ENCODE measurements at regions not wholly inside any gene's neighbourhood (a gene's known extent, or its start where the extent isn't known, plus 50 kb on each side); places are given as distances from the start of the nearest gene placed in this dataset.

DNA sequence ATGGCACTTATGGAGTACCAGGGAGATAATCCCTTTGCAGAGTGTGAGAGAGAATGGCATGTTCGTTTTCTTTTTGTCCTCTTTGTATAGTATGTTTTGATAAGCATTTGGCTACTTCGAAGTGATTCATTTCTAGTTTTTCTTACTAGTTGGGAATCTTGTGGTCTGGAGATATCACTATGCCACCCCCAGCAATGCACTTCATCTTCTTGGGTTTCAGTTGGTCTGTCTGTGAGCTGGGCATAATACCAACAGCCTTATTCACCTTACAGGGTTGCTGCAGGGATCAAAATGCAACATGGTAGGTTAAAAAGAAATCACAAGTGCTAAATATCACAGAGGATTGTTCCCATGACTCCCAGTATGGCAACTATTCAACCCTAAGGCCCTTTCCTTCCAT lies 387.8 kb upstream of the CADM1 start:
- intact Hi-C loops (cut with DNase I; ENCODE audit: low total_unique reads) = no loop called here
- no peak for ATAC-seq
- no peaks in the 10 kb centered on the region for H3K36me3 ChIP-seq
- no peaks in the 10 kb centered on the region for H3K27me3 ChIP-seq
- in situ Hi-C loops (cut with MboI; ENCODE audit: low sequenced_read_pairs in 4 of 4) = no loop called here
- no peak overlapping the region for H3K27ac ChIP-seq
- no peaks in the 10 kb centered on the region for H3K4me1 ChIP-seq
- no peak for TF ChIP-seq POLR2A (IDR thresholded peaks at IDR 0.05)
- TF ChIP-seq, protein P1, sequence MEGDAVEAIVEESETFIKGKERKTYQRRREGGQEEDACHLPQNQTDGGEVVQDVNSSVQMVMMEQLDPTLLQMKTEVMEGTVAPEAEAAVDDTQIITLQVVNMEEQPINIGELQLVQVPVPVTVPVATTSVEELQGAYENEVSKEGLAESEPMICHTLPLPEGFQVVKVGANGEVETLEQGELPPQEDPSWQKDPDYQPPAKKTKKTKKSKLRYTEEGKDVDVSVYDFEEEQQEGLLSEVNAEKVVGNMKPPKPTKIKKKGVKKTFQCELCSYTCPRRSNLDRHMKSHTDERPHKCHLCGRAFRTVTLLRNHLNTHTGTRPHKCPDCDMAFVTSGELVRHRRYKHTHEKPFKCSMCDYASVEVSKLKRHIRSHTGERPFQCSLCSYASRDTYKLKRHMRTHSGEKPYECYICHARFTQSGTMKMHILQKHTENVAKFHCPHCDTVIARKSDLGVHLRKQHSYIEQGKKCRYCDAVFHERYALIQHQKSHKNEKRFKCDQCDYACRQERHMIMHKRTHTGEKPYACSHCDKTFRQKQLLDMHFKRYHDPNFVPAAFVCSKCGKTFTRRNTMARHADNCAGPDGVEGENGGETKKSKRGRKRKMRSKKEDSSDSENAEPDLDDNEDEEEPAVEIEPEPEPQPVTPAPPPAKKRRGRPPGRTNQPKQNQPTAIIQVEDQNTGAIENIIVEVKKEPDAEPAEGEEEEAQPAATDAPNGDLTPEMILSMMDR (IDR thresholded peaks at IDR 0.05 in 4 of 5, conservative IDR thresholded peaks at IDR 0.05 in 1 of 5) = no peak
- H3K4me3 ChIP-seq = no peak overlapping the region
- no peak for DNase-seq
- no peaks in the 10 kb centered on the region for H3K9me3 ChIP-seq

DNA sequence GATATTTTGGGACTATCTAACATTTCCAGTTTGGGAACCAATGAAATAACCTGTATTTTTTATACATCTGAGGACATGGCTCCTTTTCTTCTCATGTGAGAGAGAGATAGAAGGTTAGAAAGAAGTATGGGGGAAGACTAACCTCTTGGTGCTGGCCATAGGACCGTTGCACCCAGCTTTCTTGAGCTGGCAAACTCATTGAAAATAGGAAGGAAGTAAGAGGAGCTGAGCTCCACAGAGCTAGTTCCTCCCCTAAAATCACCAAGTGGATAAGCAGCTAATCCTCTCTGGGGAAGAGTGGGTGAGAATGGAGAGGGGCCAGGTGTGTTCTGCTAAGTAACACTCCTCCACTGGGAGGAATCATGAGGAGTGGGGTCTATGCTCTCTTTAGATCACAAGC lies 387.4 kb upstream of the CADM1 start:
- ATAC-seq (no peak), DNase-seq (no peak)
- no peaks in the 10 kb centered on the region for H3K36me3 ChIP-seq
- TF ChIP-seq POLR2A (IDR thresholded peaks at IDR 0.05) = no peak
- TF ChIP-seq, protein P1 (IDR thresholded peaks at IDR 0.05 in 4 of 5, conservative IDR thresholded peaks at IDR 0.05 in 1 of 5) = no peak
- intact Hi-C loops (cut with DNase I; ENCODE audit: low total_unique reads) (no loop called here), in situ Hi-C loops (cut with MboI; ENCODE audit: low sequenced_read_pairs in 4 of 4) (no loop called here)
- H3K27me3 ChIP-seq = no peaks in the 10 kb centered on the region
- H3K9me3 ChIP-seq = no peaks in the 10 kb centered on the region
- no peak overlapping the region for H3K27ac ChIP-seq
- no peaks in the 10 kb centered on the region for H3K4me1 ChIP-seq
- H3K4me3 ChIP-seq = no peak overlapping the region

DNA sequence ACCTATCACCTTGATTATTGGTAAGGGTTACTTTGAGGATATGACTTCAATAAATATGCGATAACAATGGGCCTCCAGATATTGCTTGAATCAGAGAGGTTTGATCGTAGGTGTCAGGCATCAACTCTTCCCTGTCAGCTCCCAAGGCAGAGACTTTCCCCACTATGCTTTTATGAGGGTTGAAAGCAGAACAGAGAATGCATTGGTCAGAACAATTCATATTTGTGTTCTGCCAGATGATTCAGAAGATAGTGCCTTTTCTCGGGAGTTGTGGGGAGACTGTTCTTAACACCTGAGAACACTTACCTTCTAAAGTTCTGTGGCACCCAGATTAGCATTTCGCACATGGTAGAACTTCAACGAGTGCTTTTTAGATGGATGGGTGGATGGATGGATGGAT lies 386.3 kb upstream of the CADM1 start:
- in situ Hi-C loops (cut with MboI; ENCODE audit: low sequenced_read_pairs in 4 of 4) = no loop called here
- intact Hi-C loops (cut with DNase I; ENCODE audit: low total_unique reads) = no loop called here
- TF ChIP-seq POLR2A (IDR thresholded peaks at IDR 0.05) = no peak
- TF ChIP-seq, protein P1 (IDR thresholded peaks at IDR 0.05 in 4 of 5, conservative IDR thresholded peaks at IDR 0.05 in 1 of 5) = no peak
- H3K9me3 ChIP-seq = no peaks in the 10 kb centered on the region
- DNase-seq (no peak), ATAC-seq (no peak)
- H3K36me3 ChIP-seq = no peaks in the 10 kb centered on the region
- H3K27ac ChIP-seq = no peak overlapping the region
- no peak overlapping the region for H3K4me3 ChIP-seq
- H3K4me1 ChIP-seq = no peaks in the 10 kb centered on the region
- H3K27me3 ChIP-seq = no peaks in the 10 kb centered on the region

DNA sequence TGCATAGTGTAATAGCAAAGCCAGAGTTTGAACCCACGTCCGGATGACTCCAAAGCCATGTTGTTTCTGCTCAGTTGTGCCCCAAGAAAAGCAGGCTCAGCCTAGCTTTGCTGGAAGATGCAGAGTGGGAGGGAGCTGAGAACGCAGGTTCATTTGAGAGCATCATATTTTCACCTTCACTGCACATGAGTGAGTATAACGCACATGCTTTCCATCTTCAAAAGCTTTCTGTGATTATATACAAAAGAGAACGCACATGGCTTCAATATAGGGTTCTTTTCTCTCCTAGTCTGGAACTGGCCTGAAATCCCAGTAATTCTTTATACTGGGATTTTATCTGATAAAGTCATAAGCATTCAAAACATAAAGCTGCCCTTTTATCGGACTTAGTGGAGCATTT lies 385.5 kb upstream of the CADM1 start:
- Histone ChIP-seq H3K27me3 (no peaks in the 10 kb centered on the region), H3K4me1 (no peaks in the 10 kb centered on the region), H3K36me3 (no peaks in the 10 kb centered on the region), H3K9me3 (no peaks in the 10 kb centered on the region), H3K4me3 (no peak overlapping the region), H3K27ac (no peak overlapping the region)
- intact Hi-C loops (cut with DNase I; ENCODE audit: low total_unique reads) (no loop called here), in situ Hi-C loops (cut with MboI; ENCODE audit: low sequenced_read_pairs in 4 of 4) (no loop called here)
- ATAC-seq = no peak
- DNase-seq = no peak
- TF ChIP-seq, protein P1 (IDR thresholded peaks at IDR 0.05 in 4 of 5, conservative IDR thresholded peaks at IDR 0.05 in 1 of 5) = no peak
- no peak for TF ChIP-seq POLR2A (IDR thresholded peaks at IDR 0.05)

DNA sequence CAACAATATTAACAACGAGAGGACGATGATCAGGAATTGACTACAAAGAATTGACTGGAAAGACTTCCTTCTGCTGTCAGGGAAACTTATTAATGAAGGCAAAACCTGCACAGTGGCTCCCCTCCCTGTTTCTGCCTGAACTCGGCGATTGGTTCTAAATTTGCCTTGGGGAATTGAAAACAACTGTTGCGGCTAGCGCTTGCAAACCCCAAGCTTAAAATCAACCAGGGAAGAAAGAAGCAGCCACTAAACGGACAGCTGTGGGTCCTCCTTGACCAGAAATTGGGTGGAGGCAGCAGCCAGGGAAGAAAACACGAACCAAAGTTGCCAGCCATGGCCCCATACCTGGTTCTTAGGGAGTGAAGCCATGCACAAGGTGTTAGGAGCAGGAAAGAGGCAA lies 383.5 kb upstream of the CADM1 start:
- TF ChIP-seq, protein P1 (IDR thresholded peaks at IDR 0.05 in 4 of 5, conservative IDR thresholded peaks at IDR 0.05 in 1 of 5) = no peak
- TF ChIP-seq POLR2A (IDR thresholded peaks at IDR 0.05) = no peak
- Histone ChIP-seq H3K4me3 (no peak overlapping the region), H3K27ac (no peak overlapping the region), H3K4me1 (no peaks in the 10 kb centered on the region), H3K27me3 (no peaks in the 10 kb centered on the region), H3K9me3 (no peaks in the 10 kb centered on the region), H3K36me3 (no peaks in the 10 kb centered on the region)
- in situ Hi-C loops (cut with MboI; ENCODE audit: low sequenced_read_pairs in 4 of 4) (no loop called here), intact Hi-C loops (cut with DNase I; ENCODE audit: low total_unique reads) (no loop called here)
- no peak for DNase-seq
- ATAC-seq = no peak

Data from gastrocnemius medialis (tissue), 4 donors.